ENCODE measurements at regions not wholly inside any gene's neighbourhood (a gene's known extent, or its start where the extent isn't known, plus 50 kb on each side); places are given as distances from the start of the nearest gene placed in this dataset.

DNA sequence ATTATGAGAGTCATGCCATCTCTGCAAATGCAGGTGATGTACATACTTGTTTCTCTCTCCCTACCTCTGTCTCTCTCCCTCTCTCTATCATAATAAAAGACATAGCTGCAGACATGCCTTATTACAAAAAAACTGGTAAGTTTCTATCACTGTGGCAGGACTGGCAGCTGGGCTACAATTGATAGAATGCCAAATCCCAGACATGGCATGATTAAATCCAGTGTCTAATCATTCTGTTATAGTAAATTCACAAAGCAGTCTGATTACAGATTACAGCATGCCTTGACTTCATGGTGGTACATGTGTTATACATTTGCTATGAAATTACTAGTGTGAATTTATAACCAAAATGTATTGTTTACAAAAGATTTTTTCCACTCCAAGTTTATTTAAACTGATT, 854.7 kb downstream of the TMTC2 start:
- no peaks in the 10 kb centered on the region for H3K9me3 ChIP-seq (ENCODE audit: severe bottlenecking)
- TF ChIP-seq CTCF (IDR thresholded peaks at IDR 0.05; ENCODE audit: poor library complexity, severe bottlenecking) = no peak
- no peaks in the 10 kb centered on the region for H3K4me1 ChIP-seq (ENCODE audit: insufficient read depth, poor library complexity, severe bottlenecking)
- no peaks in the 10 kb centered on the region for H3K27me3 ChIP-seq (ENCODE audit: insufficient read depth, poor library complexity, severe bottlenecking)
- no peaks in the 10 kb centered on the region for H3K36me3 ChIP-seq (ENCODE audit: low read depth)
- DNase-seq (ENCODE audit: low spot score) (no peak), ATAC-seq (ENCODE audit: low read depth) (no peak)
- no peak overlapping the region for H3K4me3 ChIP-seq (ENCODE audit: severe bottlenecking)
- H3K27ac ChIP-seq (ENCODE audit: poor library complexity, severe bottlenecking) = no peak overlapping the region

- H3K9me3 ChIP-seq (ENCODE audit: severe bottlenecking) = no peaks in the 10 kb centered on the region
- DNase-seq (ENCODE audit: low spot score) (no peak), ATAC-seq (ENCODE audit: low read depth) (no peak)
- H3K27ac ChIP-seq (ENCODE audit: poor library complexity, severe bottlenecking) = no peak overlapping the region
- no peak overlapping the region for H3K4me3 ChIP-seq (ENCODE audit: severe bottlenecking)
- no peaks in the 10 kb centered on the region for H3K36me3 ChIP-seq (ENCODE audit: low read depth)
- H3K27me3 ChIP-seq (ENCODE audit: insufficient read depth, poor library complexity, severe bottlenecking) = no peaks in the 10 kb centered on the region
- no peak for TF ChIP-seq CTCF (IDR thresholded peaks at IDR 0.05; ENCODE audit: poor library complexity, severe bottlenecking)
- no peaks in the 10 kb centered on the region for H3K4me1 ChIP-seq (ENCODE audit: insufficient read depth, poor library complexity, severe bottlenecking)
These were observed 851.8 kb downstream of the TMTC2 start for GRCh38 chr12:83538361-83538965.

DNA sequence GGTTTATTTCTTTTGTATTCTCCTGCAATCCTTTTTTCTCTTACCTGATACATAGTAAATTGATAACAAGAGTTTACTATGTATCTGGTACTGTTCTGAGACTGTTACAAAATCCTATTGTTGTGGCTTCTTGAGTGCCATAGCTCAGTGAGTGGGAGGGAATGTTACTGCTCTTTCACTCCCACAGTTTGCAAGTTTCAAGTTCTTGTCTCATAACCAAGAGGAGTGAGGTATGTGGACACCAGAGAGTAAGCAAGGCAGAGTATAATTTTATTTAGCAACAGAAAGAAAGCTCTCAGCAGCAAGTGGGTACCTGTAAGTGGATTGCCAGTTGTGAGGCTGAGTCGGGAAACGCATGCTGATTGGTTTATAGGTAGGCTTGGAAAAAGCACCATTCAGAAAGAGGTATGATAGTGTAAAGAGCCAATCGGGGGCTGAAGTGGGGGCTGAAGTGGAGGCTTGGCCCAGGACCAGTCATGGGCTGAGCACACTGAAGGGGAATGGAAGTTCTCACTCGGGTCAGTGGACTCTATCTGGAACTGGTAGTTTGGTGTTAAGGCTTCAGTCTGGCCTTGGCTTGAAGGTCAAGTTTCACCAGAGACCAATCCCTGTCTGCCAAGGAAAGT, 850.8 kb downstream of the TMTC2 start:
- no peaks in the 10 kb centered on the region for H3K27me3 ChIP-seq (ENCODE audit: insufficient read depth, poor library complexity, severe bottlenecking)
- TF ChIP-seq CTCF (IDR thresholded peaks at IDR 0.05; ENCODE audit: poor library complexity, severe bottlenecking) = no peak
- ATAC-seq (ENCODE audit: low read depth) = no peak

GRCh38 chr12:83536496-83536895, 849.8 kb downstream of the TMTC2 start:
- Histone ChIP-seq H3K4me3 (ENCODE audit: severe bottlenecking) (no peak overlapping the region), H3K27ac (ENCODE audit: poor library complexity, severe bottlenecking) (no peak overlapping the region)

More for the DNA sequence above, 850.8 kb downstream of the TMTC2 start:
- no peaks in the 10 kb centered on the region for H3K36me3 ChIP-seq (ENCODE audit: low read depth)
- DNase-seq (ENCODE audit: low spot score) = no peak
- H3K9me3 ChIP-seq (ENCODE audit: severe bottlenecking) = no peaks in the 10 kb centered on the region
- H3K4me3 ChIP-seq (ENCODE audit: severe bottlenecking) = no peak overlapping the region
- H3K4me1 ChIP-seq (ENCODE audit: insufficient read depth, poor library complexity, severe bottlenecking) = no peaks in the 10 kb centered on the region
- H3K27ac ChIP-seq (ENCODE audit: poor library complexity, severe bottlenecking) = no peak overlapping the region

More at GRCh38 chr12:83536496-83536895, 849.8 kb downstream of the TMTC2 start:
- no peak for TF ChIP-seq CTCF (IDR thresholded peaks at IDR 0.05; ENCODE audit: poor library complexity, severe bottlenecking)
- H3K27me3 ChIP-seq (ENCODE audit: insufficient read depth, poor library complexity, severe bottlenecking) = no peaks in the 10 kb centered on the region
- ATAC-seq (ENCODE audit: low read depth) = no peak
- no peaks in the 10 kb centered on the region for H3K4me1 ChIP-seq (ENCODE audit: insufficient read depth, poor library complexity, severe bottlenecking)
- no peak for DNase-seq (ENCODE audit: low spot score)
- no peaks in the 10 kb centered on the region for H3K36me3 ChIP-seq (ENCODE audit: low read depth)
- H3K9me3 ChIP-seq (ENCODE audit: severe bottlenecking) = no peaks in the 10 kb centered on the region
